MM.1S (cell line): ENCODE measurements at regions not wholly inside any gene's neighbourhood (a gene's known extent, or its start where the extent isn't known, plus 50 kb on each side); places are given as distances from the start of the nearest gene placed in this dataset.

ENCODE experiments used
- DNase-seq: peaks from one replicate; pipeline ENCODE4 v3.0.0-alpha.2; 2015
- H2AFZ ChIP-seq: fragments of 300-600 bp; sonication (generic); 2 replicates; pipeline ENCODE4 v1.6.0; 2016; ENCODE audit warnings: antibody characterized with exemption, low read length
- H3F3A ChIP-seq: fragments of 300-600 bp; sonication (generic); 2 replicates; pipeline ENCODE4 v1.6.1; 2016; ENCODE audit warnings: mild to moderate bottlenecking, antibody characterized with exemption, low read length, moderate library complexity, mixed read lengths; ENCODE audit not compliant: insufficient read depth
- H3K27ac ChIP-seq: fragments of 300-600 bp; sonication (generic); 2 replicates; pipeline ENCODE4 v1.5.1; 2016; ENCODE audit warnings: mild to moderate bottlenecking, low read length
- H3K27me3 ChIP-seq: fragments of 300-600 bp; sonication (generic); replicated peaks from 2 replicates; pipeline ENCODE4 v1.6.0; 2016; ENCODE audit warnings: low read length; ENCODE audit not compliant: insufficient read depth
- H3K36me3 ChIP-seq: fragments of 300-600 bp; sonication (generic); replicated peaks from 2 replicates; pipeline ENCODE4 v1.6.1; 2016; ENCODE audit warnings: mild to moderate bottlenecking, low read length, mixed read lengths; ENCODE audit not compliant: insufficient read depth
- H3K4me1 ChIP-seq: fragments of 300-600 bp; sonication (generic); 2 replicates; pipeline ENCODE4 v1.6.1; 2016; ENCODE audit warnings: low read length, mixed read lengths
- H3K4me2 ChIP-seq: fragments of 300-600 bp; sonication (generic); 2 replicates; pipeline ENCODE4 v1.6.0; 2016; ENCODE audit warnings: low read depth, low read length
- H3K4me3 ChIP-seq: fragments of 300-600 bp; sonication (generic); 2 replicates; pipeline ENCODE4 v1.5.1; 2016; ENCODE audit warnings: low read length, mixed read lengths
- H3K79me2 ChIP-seq: fragments of 300-600 bp; sonication (generic); 2 replicates; pipeline ENCODE4 v1.6.1; 2016; ENCODE audit warnings: mixed run types, low read length, mixed read lengths
- H3K9ac ChIP-seq: fragments of 300-600 bp; sonication (generic); 2 replicates; pipeline ENCODE4 v1.6.1; 2016; ENCODE audit warnings: low read length, mixed read lengths
- H3K9me2 ChIP-seq: fragments of 300-600 bp; sonication (generic); replicated peaks from 2 replicates; pipeline ENCODE4 v1.6.1; 2016; ENCODE audit warnings: mild to moderate bottlenecking, low read length, mixed read lengths; ENCODE audit not compliant: insufficient read depth
- H3K9me3 ChIP-seq: fragments of 300-600 bp; sonication (generic); replicated peaks from 2 replicates; pipeline ENCODE4 v1.6.1; 2016; ENCODE audit warnings: mild to moderate bottlenecking, low read length, mixed read lengths; ENCODE audit not compliant: insufficient read depth
- H4K20me1 ChIP-seq: fragments of 300-600 bp; sonication (generic); 2 replicates; pipeline ENCODE4 v1.6.1; 2016; ENCODE audit warnings: mild to moderate bottlenecking, low read length, moderate library complexity, mixed read lengths; ENCODE audit not compliant: insufficient read depth
- EZH2 ChIP-seq: fragments of 300-600 bp; sonication (generic); optimal IDR thresholded peaks from 2 replicates; pipeline ENCODE3; 2017; ENCODE audit warnings: low read depth, mild to moderate bottlenecking, antibody characterized with exemption, low read length, mixed read lengths
- EZH2phosphoT487 ChIP-seq: fragments of 300-600 bp; sonication (generic); IDR thresholded peaks from 2 replicates; pipeline ENCODE4 v1.6.1; 2018; ENCODE audit warnings: antibody characterized with exemption, low read length
- TF ChIP-seq, protein P1 (sequence below): fragments of 300-600 bp; sonication (generic); IDR thresholded peaks from 2 replicates; pipeline ENCODE4 v1.5.1; 2016; ENCODE audit warnings: antibody characterized with exemption, low read length, mixed read lengths

DNA sequence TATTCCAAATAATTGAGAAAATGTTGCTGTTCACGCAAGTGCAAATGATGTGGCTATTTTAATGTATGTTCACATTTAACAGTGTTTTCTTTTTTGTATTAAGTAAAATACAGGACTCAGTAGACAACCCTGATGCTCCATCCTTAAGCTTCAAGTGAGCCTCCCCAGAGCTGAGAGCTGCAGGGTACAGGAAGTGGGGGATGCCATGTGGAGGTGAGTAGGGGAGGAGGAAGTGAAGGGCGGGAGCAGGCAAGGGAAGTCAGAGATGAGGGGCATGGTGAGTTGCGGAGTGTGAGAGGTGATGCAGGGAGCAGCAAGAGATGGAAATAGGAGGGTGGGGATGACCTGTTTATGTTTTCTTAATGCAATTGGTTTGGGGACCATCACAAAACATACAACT, 711.0 kb downstream of the UQCRFS1 start:
- Histone ChIP-seq H3K4me1 (peaks cover 14% of the 10 kb centered on the region), H3K27me3 (no peaks in the 10 kb centered on the region), H2AFZ (no peak overlapping the region), H3K4me3 (no peak overlapping the region), H4K20me1 (no peaks in the 10 kb centered on the region), H3K9ac (no peak overlapping the region), H3K36me3 (no peaks in the 10 kb centered on the region), H3K4me2 (no peak overlapping the region), H3K9me3 (no peaks in the 10 kb centered on the region), H3K9me2 (no peaks in the 10 kb centered on the region), H3K27ac (no peak overlapping the region), H3K79me2 (peaks cover 13% of the 10 kb centered on the region; the same call in 1 of the 2 replicates), H3F3A (no peaks in the 10 kb centered on the region)
- no peak for DNase-seq
- TF ChIP-seq EZH2phosphoT487 (no peak), EZH2 (no peak)
- TF ChIP-seq, protein P1, sequence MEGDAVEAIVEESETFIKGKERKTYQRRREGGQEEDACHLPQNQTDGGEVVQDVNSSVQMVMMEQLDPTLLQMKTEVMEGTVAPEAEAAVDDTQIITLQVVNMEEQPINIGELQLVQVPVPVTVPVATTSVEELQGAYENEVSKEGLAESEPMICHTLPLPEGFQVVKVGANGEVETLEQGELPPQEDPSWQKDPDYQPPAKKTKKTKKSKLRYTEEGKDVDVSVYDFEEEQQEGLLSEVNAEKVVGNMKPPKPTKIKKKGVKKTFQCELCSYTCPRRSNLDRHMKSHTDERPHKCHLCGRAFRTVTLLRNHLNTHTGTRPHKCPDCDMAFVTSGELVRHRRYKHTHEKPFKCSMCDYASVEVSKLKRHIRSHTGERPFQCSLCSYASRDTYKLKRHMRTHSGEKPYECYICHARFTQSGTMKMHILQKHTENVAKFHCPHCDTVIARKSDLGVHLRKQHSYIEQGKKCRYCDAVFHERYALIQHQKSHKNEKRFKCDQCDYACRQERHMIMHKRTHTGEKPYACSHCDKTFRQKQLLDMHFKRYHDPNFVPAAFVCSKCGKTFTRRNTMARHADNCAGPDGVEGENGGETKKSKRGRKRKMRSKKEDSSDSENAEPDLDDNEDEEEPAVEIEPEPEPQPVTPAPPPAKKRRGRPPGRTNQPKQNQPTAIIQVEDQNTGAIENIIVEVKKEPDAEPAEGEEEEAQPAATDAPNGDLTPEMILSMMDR = no peak

DNA sequence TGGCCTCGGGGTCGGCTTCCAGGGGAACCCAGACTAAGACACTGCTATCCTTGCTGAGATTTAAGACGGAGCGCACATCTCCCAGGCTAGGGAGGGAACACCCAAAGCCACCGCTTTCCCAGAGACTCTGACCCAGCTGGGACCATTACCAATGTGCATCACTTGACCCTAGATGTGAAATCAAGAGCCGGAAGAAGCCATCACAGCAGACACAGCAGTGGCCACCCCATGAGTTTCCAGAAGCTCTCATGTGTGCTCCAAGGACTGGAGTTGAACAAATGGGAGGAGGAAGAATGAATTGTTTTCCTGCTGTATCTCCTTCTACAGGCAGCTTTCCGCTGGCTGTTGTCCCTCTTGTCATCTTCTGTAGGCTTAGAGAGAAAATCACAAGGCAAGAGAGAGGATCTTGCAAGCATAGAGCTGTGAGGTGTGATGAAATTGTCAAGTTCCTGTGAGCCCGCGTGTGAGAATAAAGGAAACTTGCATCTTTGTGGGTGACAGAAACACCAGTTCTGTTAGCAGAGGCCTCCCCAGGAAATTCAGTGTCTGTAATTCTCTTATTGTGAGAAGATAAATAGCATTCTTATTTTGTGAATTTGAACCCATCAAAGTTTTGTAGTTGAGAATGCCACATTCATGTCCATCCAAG, 711.8 kb downstream of the UQCRFS1 start:
- H3K36me3 ChIP-seq = no peaks in the 10 kb centered on the region
- H3K27me3 ChIP-seq = no peaks in the 10 kb centered on the region
- H3K9ac ChIP-seq = no peak overlapping the region
- H2AFZ ChIP-seq = no peak overlapping the region
- no peaks in the 10 kb centered on the region for H4K20me1 ChIP-seq
- no peak overlapping the region for H3K4me2 ChIP-seq
- H3F3A ChIP-seq = no peaks in the 10 kb centered on the region
- no peak overlapping the region for H3K4me3 ChIP-seq
- peaks cover 16% of the 10 kb centered on the region; the same call in 1 of the 2 replicates for H3K79me2 ChIP-seq
- H3K27ac ChIP-seq = no peak overlapping the region
- H3K9me2 ChIP-seq = no peaks in the 10 kb centered on the region
- no peaks in the 10 kb centered on the region for H3K9me3 ChIP-seq
- TF ChIP-seq EZH2 (no peak), EZH2phosphoT487 (no peak)
- TF ChIP-seq, protein P1 = no peak
- no peak for DNase-seq
- peaks cover 14% of the 10 kb centered on the region for H3K4me1 ChIP-seq

DNA sequence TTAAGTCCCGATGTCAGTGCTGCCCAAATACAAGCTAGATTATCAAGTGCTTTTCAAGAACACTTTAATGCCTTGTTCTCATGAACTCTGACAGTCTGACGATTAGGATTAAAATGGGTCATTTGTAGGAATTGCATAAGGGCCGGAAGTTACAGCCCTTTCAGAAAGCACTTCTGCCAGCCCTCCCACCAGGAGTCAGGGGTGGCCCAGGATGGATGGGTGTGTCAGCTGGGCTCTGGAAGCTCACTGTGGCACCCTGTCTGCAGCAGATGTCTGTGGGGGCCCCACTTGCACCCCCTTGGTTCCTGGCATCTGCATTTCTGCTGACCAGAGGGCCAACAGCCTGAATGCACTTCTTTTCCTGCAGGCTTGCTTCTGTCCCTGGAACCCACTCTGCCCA, 712.7 kb downstream of the UQCRFS1 start:
- Histone ChIP-seq H3K4me2 (no peak overlapping the region), H3K4me3 (no peak overlapping the region), H3K36me3 (no peaks in the 10 kb centered on the region), H3K4me1 (peaks cover 14% of the 10 kb centered on the region), H2AFZ (no peak overlapping the region), H3F3A (no peaks in the 10 kb centered on the region), H3K9me2 (no peaks in the 10 kb centered on the region), H3K9ac (no peak overlapping the region), H4K20me1 (no peaks in the 10 kb centered on the region), H3K27ac (no peak overlapping the region), H3K79me2 (peaks cover 16% of the 10 kb centered on the region; the same call in 1 of the 2 replicates), H3K27me3 (no peaks in the 10 kb centered on the region), H3K9me3 (no peaks in the 10 kb centered on the region)
- no peak for DNase-seq
- TF ChIP-seq EZH2phosphoT487 = no peak

- TF ChIP-seq EZH2 (no peak), EZH2phosphoT487 (no peak)
- TF ChIP-seq, protein P1 = no peak
- no peak overlapping the region for H2AFZ ChIP-seq
- H3K4me2 ChIP-seq = no peak overlapping the region
- no peak for DNase-seq
- no peaks in the 10 kb centered on the region for H3K27me3 ChIP-seq
- H3K27ac ChIP-seq = no peak overlapping the region
- no peaks in the 10 kb centered on the region for H3K9me3 ChIP-seq
- peaks cover 19% of the 10 kb centered on the region for H3K79me2 ChIP-seq
- no peak overlapping the region for H3K4me3 ChIP-seq
- no peaks in the 10 kb centered on the region for H3K36me3 ChIP-seq
- H3K9me2 ChIP-seq = no peaks in the 10 kb centered on the region
- no peaks in the 10 kb centered on the region for H4K20me1 ChIP-seq
- H3K9ac ChIP-seq = no peak overlapping the region
- no peaks in the 10 kb centered on the region for H3F3A ChIP-seq
- H3K4me1 ChIP-seq = no peaks in the 10 kb centered on the region
Observed at GRCh38 chr19:28498404-28498976, 714.5 kb downstream of the UQCRFS1 start.
